Suppressor macrophage treated with lipopolysaccharide for 4 hours (primary cell): ENCODE measurements at regions not wholly inside any gene's neighbourhood (a gene's known extent, or its start where the extent isn't known, plus 50 kb on each side); places are given as distances from the start of the nearest gene placed in this dataset.
"Not testable (repeated sequence)": the region's sequence is repeated elsewhere in the genome, so short reads cannot be mapped to it uniquely, and the experiment has no call there.

Experiments used
- DNase-seq: peaks from one replicate; pipeline ENCODE4 v3.0.0-alpha.2; 2020

DNA sequence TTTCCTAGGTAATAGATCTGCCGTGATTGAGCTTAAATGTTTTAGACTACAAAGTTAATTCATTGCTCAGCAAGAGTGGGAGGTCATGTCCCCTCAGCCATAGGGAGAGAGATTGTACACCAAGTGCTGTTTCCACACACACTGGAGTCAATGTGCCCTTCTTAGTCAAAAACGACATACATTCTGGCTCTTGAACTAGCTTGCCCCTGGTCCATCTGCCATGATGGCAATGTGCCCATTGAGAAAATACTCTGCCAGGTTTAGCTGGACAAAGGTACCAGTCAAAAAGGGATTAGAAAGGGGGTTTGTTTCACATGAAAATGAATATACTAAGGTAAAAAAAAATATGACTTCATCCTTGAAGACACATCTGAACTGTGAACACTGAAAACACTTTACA is 377.1 kb upstream of the ADGRL3 start:
- DNase-seq, result no peak

DNA sequence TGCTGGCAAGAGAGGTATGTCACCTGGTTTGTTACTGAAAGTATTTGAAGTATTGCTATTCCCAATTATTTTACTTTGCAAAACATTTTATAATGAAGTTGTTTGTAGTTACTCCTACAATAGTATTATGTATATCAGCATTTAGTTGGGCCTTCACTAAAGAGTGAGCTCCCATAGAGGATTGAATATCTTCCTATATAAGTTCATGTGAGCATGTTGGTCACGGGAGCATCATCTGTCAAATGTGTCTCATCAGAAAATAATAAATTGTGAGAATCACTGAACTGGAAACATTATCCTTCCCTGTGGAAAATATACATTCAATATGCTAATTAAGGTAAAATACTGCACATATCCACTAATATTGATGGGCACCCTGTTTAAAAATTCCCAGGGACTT is 360.1 kb upstream of the ADGRL3 start:
- DNase-seq, result no peak

DNA sequence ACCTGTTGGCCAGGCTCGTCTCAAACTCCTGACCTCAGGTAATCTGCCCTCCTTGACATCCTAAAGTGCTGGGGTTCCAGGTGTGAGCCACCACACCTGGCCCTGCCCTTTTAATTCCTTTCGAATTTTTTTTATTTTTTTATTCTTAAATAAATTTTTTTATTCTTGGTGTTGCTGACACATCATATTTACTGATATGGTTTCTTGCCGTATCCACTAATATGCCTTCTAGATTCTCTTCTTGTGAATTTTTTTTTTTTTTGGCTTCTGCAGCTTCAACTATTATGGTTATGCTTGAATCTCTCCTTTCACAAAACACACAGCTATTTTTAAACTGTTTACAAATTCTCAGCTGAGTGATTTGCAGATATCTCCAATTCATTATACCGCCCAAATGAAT is 353.4 kb upstream of the ADGRL3 start:
- no peak for DNase-seq

DNA sequence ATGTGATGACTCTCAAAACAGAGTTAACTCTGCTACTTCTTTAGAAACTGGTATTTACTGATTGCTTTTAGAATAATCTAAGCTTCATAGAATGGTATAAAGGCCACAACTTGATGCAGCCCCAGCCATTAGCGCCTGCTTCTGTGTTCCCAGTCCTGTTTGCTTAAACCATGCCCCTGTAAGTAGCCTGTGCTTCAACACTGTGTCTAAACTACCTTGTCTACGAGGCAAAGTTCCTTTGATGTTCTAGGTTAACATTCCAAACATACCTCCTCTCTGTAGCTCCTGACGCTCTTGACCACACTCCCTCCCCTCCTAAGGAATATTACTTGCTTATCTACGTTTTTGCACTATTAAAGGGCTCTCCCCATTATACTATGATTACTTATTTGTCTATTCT is 352.5 kb upstream of the ADGRL3 start:
- no peak for DNase-seq

DNA sequence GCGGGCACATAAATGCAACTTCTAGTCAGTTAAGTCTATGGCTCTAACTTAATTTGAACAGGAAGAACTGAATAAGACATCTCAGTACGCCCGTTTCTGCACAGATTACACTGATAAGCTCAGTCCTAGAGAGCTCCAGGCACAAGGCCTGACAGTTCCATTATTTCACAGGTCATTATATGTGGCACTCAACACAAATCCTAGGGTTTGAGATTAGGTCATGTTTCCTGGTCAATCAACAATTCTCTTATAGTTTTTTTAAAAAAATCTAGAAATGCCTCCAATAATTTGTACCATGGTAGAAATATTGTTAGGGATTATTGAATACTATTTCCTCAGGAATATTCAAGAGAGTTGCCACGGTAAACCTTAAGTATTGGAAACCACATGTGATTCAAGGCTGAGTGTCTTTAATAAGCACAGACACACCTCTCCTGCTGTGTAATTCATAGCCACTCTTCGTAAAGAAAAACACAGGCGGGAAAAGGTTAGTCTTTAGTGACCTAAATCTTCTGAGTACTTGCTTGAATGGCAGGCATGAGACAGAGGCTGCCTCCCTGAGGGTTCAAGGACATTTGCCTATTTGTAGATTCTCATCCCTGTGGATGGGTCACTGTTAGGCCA is 342.9 kb upstream of the ADGRL3 start:
- no peak for DNase-seq

DNA sequence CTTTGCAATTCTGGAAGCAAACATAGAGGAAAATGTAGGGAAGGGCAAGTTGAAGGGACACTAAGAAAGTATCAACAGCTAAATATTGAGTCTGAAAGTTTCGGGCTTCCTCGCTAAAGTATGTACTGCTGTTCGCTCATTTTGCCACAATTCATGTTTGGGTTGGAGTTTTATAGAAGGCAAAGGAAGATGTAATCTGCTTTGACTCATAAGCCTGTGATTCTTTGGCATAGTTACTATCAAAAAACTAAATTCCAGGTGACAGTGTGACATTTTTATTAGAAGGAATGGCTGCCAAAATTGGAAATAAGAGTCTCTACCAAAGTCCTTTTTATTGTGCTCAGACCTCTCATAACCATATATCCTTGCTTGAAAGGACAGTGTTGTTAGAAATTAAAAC is 336.7 kb upstream of the ADGRL3 start:
- DNase-seq, result no peak

DNA sequence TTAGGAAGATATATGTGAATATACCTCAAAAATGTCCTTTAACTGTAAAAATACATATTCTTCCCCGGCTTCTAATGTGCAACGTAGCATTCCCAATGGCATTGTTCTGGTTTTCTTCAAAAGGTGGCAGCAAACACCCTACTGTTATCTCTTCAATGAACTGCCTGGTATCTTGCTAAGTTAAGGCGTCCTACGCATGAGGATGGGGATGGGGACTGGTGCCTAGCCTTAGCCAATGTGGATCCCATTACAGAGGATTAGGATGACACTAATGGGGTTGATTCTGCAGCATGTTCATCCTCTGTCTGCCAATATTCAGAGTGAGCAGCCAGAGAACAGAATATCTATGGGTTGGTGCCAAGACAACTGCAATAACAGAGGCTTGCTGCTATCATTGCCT is 334.9 kb upstream of the ADGRL3 start:
- DNase-seq, result no peak

DNA sequence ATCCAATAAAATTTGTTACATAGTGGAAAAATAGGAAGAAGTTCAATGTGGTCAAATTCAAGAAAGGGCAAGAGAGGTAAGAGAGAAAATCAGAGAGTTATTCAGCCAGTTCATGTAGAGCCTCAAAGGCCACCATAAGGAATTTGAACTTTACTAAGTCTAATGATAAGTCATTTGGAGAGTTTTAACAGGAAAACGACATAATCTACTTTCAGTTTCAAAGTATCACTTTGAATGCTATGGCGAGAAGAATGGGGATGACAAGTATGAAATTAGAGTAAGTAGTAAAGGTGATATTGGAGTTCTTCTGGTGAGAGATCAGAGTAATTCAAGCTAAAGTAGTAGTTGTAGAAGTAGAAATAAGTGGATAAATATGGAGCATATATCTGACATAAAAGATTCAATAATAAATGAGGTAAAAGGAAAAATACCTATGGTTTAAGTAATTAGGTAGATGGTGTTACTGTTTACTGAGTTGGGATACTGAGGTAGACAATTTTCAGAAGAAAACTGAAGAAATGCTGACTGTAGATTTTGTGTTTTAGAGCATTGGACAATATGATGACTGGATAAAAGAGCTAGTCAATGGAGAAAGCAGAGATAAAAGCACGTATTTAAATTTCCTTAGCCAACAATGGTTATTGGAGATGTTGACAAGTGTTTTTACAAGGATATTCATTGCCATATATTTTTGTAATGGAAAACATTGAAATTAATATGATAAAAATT is 331.7 kb upstream of the ADGRL3 start:
- DNase-seq, result no peak

DNA sequence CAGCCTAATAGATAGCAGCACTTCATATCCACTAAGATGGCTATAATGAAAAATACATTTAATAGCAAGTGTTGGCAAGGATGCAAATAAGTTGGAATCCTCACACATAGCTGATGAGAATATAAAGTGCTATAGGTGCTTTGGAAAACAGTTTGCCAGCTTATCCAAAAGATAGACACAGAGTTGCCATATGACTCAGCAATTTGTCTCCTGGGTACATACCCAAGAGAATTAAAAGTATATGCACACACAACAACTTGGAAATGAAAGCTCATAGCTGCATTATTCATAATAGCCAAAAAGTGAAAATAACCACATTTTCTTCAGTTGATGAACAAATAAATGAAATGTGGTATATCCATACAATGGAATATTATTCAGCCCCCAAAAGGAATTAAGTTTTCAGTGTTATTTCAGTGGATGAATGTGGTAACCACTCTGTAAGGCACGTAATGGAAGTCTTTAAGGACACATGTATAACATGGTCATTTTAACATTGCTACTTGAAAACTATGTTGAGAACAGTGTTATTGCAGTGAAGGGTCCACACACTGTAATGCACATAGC is 320.9 kb upstream of the ADGRL3 start:
- no peak for DNase-seq

DNA sequence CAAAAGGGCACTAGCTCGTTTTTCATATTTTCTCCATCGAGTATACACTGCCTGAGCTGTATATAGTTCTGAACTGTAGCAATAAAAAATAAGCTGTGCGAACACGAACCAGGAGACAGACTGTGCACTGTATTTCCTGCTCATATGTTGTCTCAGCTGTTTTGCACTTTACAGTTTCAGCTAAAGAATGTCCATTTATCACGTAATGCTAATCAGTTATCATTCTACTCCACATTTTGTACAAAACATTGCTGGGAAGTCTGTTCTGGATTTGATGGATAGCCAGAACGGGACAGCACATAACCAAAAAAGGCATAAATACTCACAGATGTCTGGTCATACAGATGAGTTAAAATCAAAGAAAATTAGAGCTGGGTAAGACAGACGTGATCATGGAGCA is 315.5 kb upstream of the ADGRL3 start:
- DNase-seq, result no peak

DNA sequence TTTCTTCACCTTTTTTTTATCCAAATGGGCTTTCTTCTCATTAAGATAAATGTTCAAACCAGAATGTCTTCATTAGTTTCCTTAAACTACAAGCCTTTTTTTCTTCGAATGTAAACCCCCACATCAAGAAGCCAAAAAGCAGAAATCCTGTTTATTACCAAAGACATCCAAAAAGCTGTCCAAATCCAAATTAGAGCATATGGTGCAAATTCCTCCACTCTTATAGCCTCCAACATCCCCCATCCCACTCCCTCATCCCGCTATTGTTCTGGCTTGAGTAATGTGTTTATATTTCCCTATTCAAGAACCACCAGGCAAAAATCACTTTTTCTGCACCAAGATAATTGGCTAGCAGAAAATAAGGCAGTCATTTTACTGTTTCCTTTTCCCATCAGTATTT is 315.1 kb upstream of the ADGRL3 start:
- DNase-seq, result no peak

DNA sequence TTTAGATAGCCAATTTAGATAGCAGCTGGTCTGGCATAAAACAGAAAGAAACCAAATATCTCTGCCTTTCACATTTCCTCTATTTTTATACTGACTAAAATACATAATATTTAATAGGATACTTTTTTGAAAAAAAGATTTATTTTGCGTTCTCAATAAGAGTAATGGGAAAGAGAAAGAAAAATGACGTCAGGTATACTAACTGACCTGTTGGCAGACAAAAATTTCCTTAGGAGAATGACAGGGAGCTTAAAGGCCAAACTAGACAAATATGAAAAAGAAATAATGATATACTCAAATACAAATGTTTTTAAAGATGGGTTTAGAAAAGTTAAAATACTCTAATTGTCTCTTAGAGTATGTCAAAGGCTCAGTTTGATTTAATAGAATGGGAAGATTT is 309.4 kb upstream of the ADGRL3 start:
- DNase-seq, result no peak

DNA sequence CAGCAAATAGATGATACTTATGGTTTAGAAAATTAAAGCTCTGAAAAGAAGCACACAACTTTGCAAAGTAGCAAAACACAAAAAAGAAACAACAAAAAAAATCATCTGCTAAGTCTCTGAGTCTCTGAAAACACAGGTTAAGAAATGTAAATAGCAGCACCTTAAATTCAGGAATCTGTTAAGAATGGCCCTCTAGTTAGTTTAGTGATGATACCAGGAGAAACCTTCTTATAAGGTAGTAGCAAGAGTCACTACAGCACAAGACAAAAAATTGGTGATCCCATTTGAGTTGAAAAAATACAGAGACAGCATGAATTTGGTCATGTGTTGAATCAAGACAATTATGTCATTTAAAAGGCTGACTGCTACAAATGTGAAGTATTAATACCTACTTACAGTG is 308.2 kb upstream of the ADGRL3 start:
- DNase-seq, result no peak

DNA sequence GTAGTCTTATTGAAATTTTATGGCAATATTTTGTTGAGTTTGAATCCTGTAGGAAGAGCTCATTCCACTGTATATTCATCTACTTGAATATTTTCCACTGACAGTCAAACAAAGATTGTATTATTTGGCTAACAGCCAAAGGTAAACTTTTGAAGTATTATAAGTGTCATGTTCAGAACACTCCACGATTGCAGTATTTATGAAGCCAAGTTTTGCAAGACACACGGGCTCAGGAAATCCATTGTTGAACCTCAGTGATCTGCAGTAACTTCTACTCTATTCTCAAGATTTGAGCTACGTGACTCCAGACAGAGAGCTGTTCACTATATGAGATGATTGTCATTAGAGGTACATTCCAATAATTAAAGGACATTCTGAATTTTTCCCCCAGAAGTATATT is 302.7 kb upstream of the ADGRL3 start:
- no peak for DNase-seq

DNA sequence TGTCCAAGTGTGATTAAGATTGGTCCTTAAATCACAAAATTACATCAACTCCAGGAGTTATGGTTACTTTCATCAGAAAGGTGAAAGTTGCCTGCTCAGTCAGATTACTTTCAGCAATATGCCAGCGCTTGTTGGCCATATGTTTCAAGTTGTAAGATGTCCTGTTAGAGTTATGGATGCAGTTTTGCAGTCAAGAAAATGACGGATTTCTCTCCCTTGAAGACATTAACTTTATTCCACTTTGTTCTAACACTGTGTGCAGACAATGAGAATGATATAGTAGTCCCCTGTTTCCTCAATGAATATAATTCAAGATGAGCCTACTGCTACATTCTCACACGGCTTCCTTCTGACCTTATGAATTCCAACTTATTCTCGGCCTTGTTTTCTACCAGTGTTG is 295.0 kb upstream of the ADGRL3 start:
- DNase-seq, result no peak

DNA sequence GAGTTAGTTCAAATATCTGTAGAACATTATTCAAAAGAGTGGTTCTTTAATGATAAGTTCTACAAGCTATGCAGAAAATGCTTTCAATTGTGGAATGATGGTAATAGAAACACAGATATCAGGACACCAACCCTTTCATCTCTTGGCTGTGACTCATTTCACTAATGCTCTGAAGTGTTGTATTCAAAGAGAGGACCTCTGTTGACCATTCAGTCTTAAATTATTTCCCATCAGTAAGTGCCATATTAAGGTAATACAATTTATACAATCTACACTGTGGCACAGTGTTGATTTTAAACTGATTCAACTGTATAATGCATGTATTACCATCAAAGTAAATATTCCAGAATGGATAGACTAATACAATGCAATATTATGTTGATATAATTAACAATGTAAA is 289.0 kb upstream of the ADGRL3 start:
- no peak for DNase-seq

DNA sequence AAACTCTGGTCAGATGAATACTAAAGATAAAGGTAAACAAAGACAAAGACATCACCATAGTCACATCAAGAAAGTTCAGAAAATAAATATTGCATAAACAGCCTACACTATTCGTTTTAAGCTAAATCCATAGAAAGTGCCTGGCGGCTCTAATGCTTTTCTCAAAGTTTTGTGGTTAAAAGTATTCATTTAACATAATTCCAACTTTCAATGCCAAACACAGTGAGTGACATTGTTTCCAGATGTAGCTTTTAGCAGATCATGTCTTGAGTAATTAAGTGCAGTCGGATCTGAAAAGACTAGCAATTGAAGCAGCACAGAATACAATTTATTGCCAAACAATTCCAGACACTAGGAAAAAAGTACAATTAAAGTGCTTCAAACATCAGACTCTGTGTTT is 287.1 kb upstream of the ADGRL3 start:
- DNase-seq, result no peak

DNA sequence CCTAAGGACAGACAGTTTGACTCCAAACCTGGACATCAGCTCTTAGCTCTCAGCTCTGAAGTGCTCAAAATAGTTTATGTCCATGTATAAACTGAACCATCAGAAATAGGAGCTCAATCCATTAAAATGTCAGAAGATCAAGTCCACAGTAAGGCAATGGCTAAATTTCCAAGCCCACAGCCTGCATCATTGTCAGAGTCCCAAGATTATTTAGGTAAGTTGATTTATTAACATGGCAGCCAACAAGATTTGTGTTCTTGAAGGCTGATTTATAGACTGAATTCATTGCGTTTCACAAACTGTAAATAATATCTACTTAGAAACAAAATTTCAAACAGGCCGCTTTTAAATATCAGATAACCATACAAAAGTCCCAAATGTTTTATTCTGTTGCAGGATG is 286.5 kb upstream of the ADGRL3 start:
- DNase-seq, result no peak

DNA sequence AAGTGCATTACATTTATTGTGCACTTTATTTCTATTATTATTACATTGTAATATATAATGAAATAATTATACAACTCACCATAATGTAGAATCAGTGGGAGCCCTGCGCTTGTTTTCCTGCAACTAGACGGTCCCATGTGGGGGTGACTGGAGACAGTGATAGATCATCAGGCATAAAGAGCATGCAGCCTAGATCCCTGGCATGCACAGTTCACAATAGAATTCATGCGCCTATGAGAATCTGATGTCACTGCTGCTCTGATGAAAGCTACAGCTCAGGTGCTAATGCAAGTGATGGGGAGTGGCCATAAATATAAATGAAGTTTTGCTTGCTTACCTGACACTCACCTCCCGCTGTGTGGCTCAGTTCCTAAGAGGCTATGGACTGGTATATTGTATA is 278.4 kb upstream of the ADGRL3 start:
- not testable (repeated sequence) for DNase-seq

DNA sequence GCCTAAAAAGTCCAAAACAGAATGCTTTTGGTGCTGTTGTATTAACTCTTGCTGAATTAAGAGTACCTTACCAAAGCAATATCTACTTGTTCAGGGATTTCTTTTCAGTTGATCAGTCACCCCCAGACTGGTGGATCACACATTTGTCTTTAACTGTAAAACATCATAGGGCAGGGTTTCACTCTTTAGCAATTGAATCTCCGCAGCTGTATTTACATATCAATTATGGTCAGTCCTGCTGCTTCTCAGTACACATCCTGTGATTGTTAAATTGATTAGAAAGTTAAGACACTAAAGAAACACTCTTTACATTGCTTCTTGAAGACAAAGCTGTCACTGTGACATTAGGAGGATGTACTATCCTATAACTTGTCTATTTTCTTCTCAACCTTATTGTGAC is 277.1 kb upstream of the ADGRL3 start:
- no peak for DNase-seq

DNA sequence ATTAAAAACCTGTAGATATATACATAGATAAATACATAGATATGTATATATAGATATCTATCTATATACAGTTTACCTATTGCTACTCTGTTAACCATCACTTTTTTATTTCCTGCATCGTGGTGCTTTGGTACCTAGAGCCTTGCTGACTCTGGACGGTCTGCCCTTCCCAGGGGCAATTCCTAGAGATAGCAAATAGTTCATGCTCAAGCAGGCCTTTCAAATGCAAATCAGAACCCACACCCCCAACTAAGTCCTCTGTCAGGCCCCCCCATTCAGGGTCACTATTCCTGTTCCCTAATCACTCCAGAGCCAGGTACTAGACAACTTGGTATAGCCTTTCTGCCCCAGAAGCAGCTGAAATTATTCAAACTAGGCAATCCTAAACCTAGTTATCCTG is 273.5 kb upstream of the ADGRL3 start:
- DNase-seq, result no peak

DNA sequence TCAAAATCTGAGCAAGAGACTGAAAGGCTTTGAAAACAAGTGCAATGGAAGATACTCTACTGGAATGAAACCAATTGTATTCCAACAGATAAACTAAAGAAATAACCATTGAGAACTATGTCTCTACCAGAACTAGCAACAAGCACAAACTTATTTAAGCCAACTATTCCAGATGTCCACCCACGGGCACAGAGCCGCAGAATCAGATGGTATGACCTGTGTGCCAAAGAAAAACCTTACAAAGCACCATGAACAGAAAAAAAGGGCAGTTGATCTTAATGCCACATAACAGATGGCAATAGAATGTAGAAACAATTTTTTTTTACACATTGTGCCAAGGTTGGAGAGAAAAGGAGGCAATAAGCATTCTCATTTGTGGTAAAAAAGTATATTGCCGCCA is 269.3 kb upstream of the ADGRL3 start:
- no peak for DNase-seq

DNA sequence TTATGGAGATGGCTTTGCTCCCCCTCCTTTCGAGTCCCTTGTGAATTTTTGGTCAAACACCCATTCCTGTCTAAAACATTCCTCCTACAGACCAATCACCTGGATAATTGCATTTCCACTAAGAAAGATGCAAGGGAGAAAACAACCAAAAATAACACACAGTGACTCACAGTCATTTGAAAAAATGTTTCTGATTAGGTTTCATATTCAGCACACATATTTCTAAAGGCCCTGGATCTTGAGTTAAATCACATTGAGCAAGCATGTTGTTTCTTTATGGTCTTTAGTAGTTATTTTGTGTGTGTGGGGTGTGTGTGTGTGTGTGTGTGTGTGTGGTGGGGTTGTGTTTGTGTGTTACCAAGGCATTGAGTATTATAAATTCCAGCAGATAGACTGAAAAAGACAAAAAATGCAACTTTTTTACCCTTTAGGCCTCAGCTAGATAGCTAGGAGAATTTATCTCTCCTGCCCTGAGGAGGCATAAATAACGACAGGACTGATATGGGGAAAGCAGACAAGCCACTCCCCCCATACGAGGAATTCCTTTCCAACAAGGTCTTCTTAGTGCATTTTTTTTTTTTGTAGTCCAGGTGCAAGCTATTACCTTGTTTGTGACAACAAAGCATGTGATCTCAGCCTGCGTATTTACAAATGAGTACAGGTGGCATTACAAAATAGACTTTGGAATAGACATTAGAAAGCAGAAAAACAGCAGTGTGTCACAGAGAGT is 265.4 kb upstream of the ADGRL3 start:
- DNase-seq, result no peak

DNA sequence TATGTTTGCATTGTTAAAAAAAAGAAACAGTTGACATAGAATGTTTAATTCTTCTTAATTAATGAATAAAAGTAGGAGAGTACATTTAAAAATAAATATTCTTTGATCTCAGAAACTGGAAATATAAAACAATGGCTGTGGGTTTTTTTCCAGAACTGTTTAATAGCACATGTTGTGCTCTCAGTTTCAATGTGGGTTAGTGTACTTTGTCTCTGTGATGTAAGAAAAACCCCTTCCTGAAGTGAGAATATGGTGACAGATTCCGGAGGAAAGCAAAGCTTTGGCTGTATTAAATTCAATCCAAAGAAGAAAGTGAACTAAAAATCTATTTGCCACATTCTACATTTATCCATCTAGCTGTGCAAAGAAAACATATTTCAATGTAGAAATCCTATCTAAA is 261.9 kb upstream of the ADGRL3 start:
- DNase-seq, result no peak
